Gastroesophageal sphincter (tissue), 3 donors: ENCODE measurements at regions not wholly inside any gene's neighbourhood (a gene's known extent, or its start where the extent isn't known, plus 50 kb on each side); places are given as distances from the start of the nearest gene placed in this dataset.

ENCODE experiments used
- EP300 ChIP-seq: sonication (generic); formaldehyde crosslinking; IDR thresholded peaks from one replicate; pipeline ENCODE4 v1.6.1; 2017; ENCODE audit warnings: antibody characterized with exemption, mild to moderate bottlenecking
- POLR2A ChIP-seq, 2 donors: fragments of 450-650 bp; IDR thresholded peaks; one replicate each; pipeline ENCODE4 v1.6.1; 2017; ENCODE audit warnings: antibody characterized with exemption in 2 of 2, mild to moderate bottlenecking in 2 of 2, moderate library complexity in 1 of 2
- POLR2AphosphoS5 ChIP-seq: sonication (generic); formaldehyde crosslinking; IDR thresholded peaks from one replicate; pipeline ENCODE4 v1.6.1; 2017; ENCODE audit warnings: antibody characterized with exemption
- TF ChIP-seq, protein P1 (sequence below), 4 experiments: fragments of 200-600 bp in 2 of 4; fragments of 450-650 bp in 2 of 4; sonication (generic) in 1 of 4; IDR thresholded peaks; one replicate each; pipeline ENCODE4 v1.5.1; 2017 to 2019; ENCODE audit warnings: antibody characterized with exemption in 4 of 4, mild to moderate bottlenecking in 2 of 4, moderate library complexity in 2 of 4

DNA sequence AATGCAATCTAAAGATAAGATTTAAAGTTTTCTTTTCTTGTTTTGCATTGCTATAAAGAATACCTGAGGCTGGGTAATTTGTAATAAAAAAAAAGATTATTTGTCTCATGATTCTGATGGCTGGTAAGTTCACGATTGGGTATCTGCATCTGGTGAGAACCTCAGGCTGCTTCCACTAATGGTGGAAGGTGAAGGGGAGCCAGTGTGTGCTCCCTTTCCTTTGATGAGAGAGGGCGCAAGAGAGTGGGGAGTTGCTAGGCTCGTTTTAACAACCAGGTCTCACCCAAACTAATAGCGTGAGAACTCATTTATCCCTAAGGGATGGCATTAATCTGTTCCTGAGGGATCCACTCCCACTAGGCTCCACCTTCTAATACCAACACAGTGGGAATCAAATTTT, 353.2 kb downstream of the BTBD3 start:
- TF ChIP-seq, protein P1, sequence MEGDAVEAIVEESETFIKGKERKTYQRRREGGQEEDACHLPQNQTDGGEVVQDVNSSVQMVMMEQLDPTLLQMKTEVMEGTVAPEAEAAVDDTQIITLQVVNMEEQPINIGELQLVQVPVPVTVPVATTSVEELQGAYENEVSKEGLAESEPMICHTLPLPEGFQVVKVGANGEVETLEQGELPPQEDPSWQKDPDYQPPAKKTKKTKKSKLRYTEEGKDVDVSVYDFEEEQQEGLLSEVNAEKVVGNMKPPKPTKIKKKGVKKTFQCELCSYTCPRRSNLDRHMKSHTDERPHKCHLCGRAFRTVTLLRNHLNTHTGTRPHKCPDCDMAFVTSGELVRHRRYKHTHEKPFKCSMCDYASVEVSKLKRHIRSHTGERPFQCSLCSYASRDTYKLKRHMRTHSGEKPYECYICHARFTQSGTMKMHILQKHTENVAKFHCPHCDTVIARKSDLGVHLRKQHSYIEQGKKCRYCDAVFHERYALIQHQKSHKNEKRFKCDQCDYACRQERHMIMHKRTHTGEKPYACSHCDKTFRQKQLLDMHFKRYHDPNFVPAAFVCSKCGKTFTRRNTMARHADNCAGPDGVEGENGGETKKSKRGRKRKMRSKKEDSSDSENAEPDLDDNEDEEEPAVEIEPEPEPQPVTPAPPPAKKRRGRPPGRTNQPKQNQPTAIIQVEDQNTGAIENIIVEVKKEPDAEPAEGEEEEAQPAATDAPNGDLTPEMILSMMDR (IDR thresholded peaks at IDR 0.05): no peak
- no peak for TF ChIP-seq POLR2A (IDR thresholded peaks at IDR 0.05)
- no peak for TF ChIP-seq POLR2AphosphoS5
- TF ChIP-seq EP300: no peak
